Esophagus (tissue), 2 donors: ENCODE measurements at regions not wholly inside any gene's neighbourhood (a gene's known extent, or its start where the extent isn't known, plus 50 kb on each side); places are given as distances from the start of the nearest gene placed in this dataset.

Experiments
- H3K27ac ChIP-seq, 2 donors: one replicate each; pipeline ENCODE4 v1.5.1; 2013; ENCODE audit warnings: low read depth in 2 of 2, mild to moderate bottlenecking in 2 of 2, inconsistent platforms in 1 of 2, low read length in 1 of 2, moderate library complexity in 1 of 2
- H3K27me3 ChIP-seq, 2 donors: one replicate each; pipeline ENCODE4 v1.6.1; 2013; ENCODE audit warnings: low read length in 2 of 2, control low read depth in 1 of 2, mild to moderate bottlenecking in 1 of 2; ENCODE audit not compliant: insufficient read depth in 2 of 2, control insufficient read depth in 1 of 2
- H3K36me3 ChIP-seq, 2 donors: one replicate each; pipeline ENCODE4 v1.6.1; 2013; ENCODE audit warnings: low read length in 1 of 2; ENCODE audit not compliant: control insufficient read depth in 2 of 2, insufficient read depth in 2 of 2
- H3K4me1 ChIP-seq, 2 donors: one replicate each; pipeline ENCODE4 v1.6.1; 2013; ENCODE audit warnings: low read length in 1 of 2; ENCODE audit not compliant: control insufficient read depth in 2 of 2, insufficient read depth in 2 of 2
- H3K4me3 ChIP-seq, 2 donors: one replicate each; pipeline ENCODE4 v1.5.1; 2013; ENCODE audit warnings: low read length in 2 of 2, mild to moderate bottlenecking in 2 of 2, low read depth in 1 of 2, moderate library complexity in 1 of 2
- H3K9me3 ChIP-seq, 2 donors: one replicate each; pipeline ENCODE4 v1.6.1; 2013; ENCODE audit warnings: mild to moderate bottlenecking in 2 of 2, low read depth in 1 of 2, low read length in 1 of 2, moderate library complexity in 1 of 2; ENCODE audit not compliant: control insufficient read depth in 2 of 2, insufficient read depth in 1 of 2
- WGBS, 2 donors: extraction: QIAGEN DNeasy Blood & Tissue Kit; methylation state at CpG; one replicate each; pipeline ENCODE4 v1.1.7; 2013; 5-methylcytosine and 5-hydroxymethylcytosine counted together
- donor health status: healthy with polysubstance abuse.
- donor health status: Bipolar disorder and iron deficiency.

GRCh38 chr22:47230741-47231140 lies 468.3 kb downstream of the TBC1D22A start:
- Histone ChIP-seq H3K9me3 (peaks cover 3 to 10% of the 10 kb centered on the region in 2 donors), H3K27me3 (no peaks in the 10 kb centered on the region), H3K4me1 (no peaks in the 10 kb centered on the region), H3K36me3 (no peaks in the 10 kb centered on the region), H3K4me3 (no peak overlapping the region), H3K27ac (no peak overlapping the region)
- 77 to 88% methylated on average over 5 of the region's 5 CpGs for WGBS, 2 donors

- Histone ChIP-seq H3K36me3 (no peaks in the 10 kb centered on the region), H3K4me1 (no peaks in the 10 kb centered on the region), H3K27ac (no peak overlapping the region), H3K9me3 (peaks cover 3 to 10% of the 10 kb centered on the region in 2 donors), H3K4me3 (no peak overlapping the region), H3K27me3 (no peaks in the 10 kb centered on the region)
- 70 to 81% methylated on average over 7 of the region's 7 CpGs for WGBS, 2 donors
These were observed 467.8 kb downstream of the TBC1D22A start for GRCh38 chr22:47230251-47230650.

GRCh38 chr22:47228767-47229166 lies 466.3 kb downstream of the TBC1D22A start:
- no peaks in the 10 kb centered on the region for H3K27me3 ChIP-seq
- H3K9me3 ChIP-seq = peaks cover 3 to 8% of the 10 kb centered on the region in 2 donors
- WGBS, 2 donors = 72 to 76% methylated on average over 3 of the region's 3 CpGs
- H3K4me1 ChIP-seq = no peaks in the 10 kb centered on the region
- no peak overlapping the region for H3K4me3 ChIP-seq
- no peaks in the 10 kb centered on the region for H3K36me3 ChIP-seq
- no peak overlapping the region for H3K27ac ChIP-seq

DNA sequence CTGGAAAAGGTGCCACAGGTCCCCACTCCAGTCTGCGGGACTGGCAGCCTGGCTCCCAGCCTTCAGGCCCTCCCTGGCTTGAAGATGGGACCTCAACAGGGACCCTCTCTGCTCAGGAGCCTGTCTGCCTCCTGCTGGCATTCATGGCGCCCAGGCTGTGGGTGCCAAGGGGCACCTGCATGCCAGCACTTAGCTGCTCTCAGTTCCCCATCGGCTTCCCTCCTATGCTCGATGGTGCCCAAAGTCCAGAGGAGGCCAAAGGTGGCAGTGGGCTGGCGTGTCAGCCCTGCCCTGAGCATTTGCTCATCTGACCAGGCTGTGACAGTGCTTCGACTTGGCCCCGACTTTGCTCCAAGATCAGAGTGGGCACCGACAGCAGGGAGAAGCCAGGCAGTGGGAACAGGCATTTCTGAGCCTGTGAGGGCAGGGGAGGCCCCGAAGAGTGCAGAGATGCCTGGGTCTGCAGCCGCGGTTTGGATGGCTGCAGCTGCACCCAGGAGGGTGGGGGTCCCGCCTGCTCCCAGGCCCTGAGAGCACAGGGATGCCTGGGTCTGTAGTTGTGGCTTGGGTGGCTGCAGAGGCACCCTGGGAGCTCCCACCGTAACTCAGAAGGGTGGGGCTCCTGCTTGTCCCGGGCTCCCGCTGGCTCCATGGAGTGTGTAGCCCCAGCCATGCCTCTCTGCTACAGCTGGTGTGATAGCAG lies 463.6 kb downstream of the TBC1D22A start:
- 84 to 88% methylated on average over 15 of the region's 15 CpGs for WGBS, 2 donors
- Histone ChIP-seq H3K36me3 (no peaks in the 10 kb centered on the region), H3K4me3 (no peak overlapping the region), H3K4me1 (no peaks in the 10 kb centered on the region), H3K9me3 (no peaks in the 10 kb centered on the region), H3K27me3 (no peaks in the 10 kb centered on the region), H3K27ac (no peak overlapping the region)

DNA sequence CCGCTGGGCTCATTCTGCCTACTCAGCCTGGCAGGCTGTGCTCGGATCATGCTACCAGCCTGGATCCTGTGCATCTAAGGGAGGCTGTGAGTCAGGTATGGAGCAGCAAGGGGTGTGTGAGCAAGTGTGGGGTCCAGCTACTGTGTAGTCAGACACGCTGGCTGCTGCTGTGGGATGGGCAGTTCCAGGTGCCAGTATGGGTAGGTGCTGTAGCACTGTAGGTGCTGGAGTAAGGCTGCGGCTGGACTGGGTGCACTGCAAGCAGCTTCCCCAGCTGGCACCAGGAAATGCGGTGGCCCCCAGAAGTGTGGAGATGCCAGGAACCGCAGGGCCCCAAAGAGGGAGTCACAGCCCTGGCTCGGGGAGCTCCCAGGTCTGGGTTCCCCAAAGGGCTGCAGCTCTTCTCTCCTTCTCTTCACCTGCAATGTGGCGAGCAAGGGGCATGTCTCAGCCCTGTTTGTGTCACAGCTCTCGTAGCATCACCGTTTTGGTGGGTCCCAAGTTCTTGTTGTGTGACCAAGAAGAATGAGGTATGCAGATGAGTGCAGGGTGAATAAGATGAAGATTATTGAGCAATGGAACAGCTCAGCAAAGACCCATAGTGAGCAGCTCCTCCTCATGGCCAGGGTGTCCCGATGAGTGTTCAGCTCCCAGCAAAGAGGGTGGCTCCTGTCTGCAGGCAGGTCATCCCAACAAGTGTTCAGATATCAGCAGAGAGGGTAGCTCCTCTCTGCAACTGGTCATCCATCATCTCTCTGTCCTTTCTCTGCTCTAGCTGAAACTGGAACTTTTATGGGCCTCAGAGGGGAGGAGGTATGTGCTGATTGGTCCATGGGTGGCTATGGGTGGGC lies 462.9 kb downstream of the TBC1D22A start:
- Histone ChIP-seq H3K4me3 (no peak overlapping the region), H3K27ac (no peak overlapping the region), H3K36me3 (no peaks in the 10 kb centered on the region), H3K27me3 (no peaks in the 10 kb centered on the region), H3K4me1 (no peaks in the 10 kb centered on the region), H3K9me3 (no peaks in the 10 kb centered on the region)
- 90 to 96% methylated on average over 11 of the region's 11 CpGs for WGBS, 2 donors
